CMK (cell line): ENCODE measurements at regions not wholly inside any gene's neighbourhood (a gene's known extent, or its start where the extent isn't known, plus 50 kb on each side); places are given as distances from the start of the nearest gene placed in this dataset.

Experiments used
- DNase-seq: peaks from one replicate; pipeline ENCODE4 v3.0.0-alpha.2; 2010; ENCODE audit warnings: low read depth

- no peak for DNase-seq
These were observed 145.8 kb downstream of the BTG1 start for GRCh38 chr12:91999823-92000222.

- DNase-seq = no peak
These were observed 147.3 kb downstream of the BTG1 start for GRCh38 chr12:91998316-91998715.

- DNase-seq = no peak
These were observed 151.3 kb downstream of the BTG1 start for GRCh38 chr12:91994208-91994797.

- DNase-seq = no peak
These were observed 152.2 kb downstream of the BTG1 start for GRCh38 chr12:91993287-91994017.

- DNase-seq = no peak
These were observed 154.1 kb downstream of the BTG1 start for GRCh38 chr12:91991399-91992187.

- no peak for DNase-seq
These were observed 155.1 kb downstream of the BTG1 start for GRCh38 chr12:91990525-91990924.

- DNase-seq = no peak
These were observed 156.5 kb downstream of the BTG1 start for GRCh38 chr12:91989143-91989542.

GRCh38 chr12:91988086-91988923 lies 157.3 kb downstream of the BTG1 start:
- DNase-seq = no peak

- DNase-seq = no peak
These were observed 159.6 kb downstream of the BTG1 start for GRCh38 chr12:91986084-91986483.

GRCh38 chr12:91985002-91985787 lies 160.5 kb downstream of the BTG1 start:
- no peak for DNase-seq

- DNase-seq = no peak
These were observed 161.1 kb downstream of the BTG1 start for GRCh38 chr12:91984556-91984955.

GRCh38 chr12:91983935-91984334 lies 161.7 kb downstream of the BTG1 start:
- no peak for DNase-seq

GRCh38 chr12:91982946-91983345 lies 162.7 kb downstream of the BTG1 start:
- no peak for DNase-seq

- DNase-seq = no peak
These were observed 165.2 kb downstream of the BTG1 start for GRCh38 chr12:91980389-91980821.

GRCh38 chr12:91978143-91978542 lies 167.5 kb downstream of the BTG1 start:
- no peak for DNase-seq

GRCh38 chr12:91975891-91976290 lies 169.8 kb downstream of the BTG1 start:
- DNase-seq = no peak

GRCh38 chr12:91974541-91975085 lies 171.0 kb downstream of the BTG1 start:
- no peak for DNase-seq

- no peak for DNase-seq
These were observed 171.8 kb downstream of the BTG1 start for GRCh38 chr12:91973813-91974212.

- no peak for DNase-seq
These were observed 172.8 kb downstream of the BTG1 start for GRCh38 chr12:91972896-91973295.

- no peak for DNase-seq
These were observed 176.9 kb downstream of the BTG1 start for GRCh38 chr12:91968777-91969171.
